Posterior cingulate gyrus (tissue), 11 donors: ENCODE measurements at regions not wholly inside any gene's neighbourhood (a gene's known extent, or its start where the extent isn't known, plus 50 kb on each side); places are given as distances from the start of the nearest gene placed in this dataset.

Source experiments
- DNase-seq, 10 donors: peaks; one replicate each; pipeline versions ENCODE4 v3.0.0 to v3.0.0-alpha.2; 2020 to 2021; ENCODE audit warnings: mixed read lengths in 3 of 10
- intact Hi-C: fragments of 100-400 bp; cut with DNase I; formaldehyde crosslinking; loops from one replicate; pipeline ENCODE4 v1.15.1; 2023

DNA sequence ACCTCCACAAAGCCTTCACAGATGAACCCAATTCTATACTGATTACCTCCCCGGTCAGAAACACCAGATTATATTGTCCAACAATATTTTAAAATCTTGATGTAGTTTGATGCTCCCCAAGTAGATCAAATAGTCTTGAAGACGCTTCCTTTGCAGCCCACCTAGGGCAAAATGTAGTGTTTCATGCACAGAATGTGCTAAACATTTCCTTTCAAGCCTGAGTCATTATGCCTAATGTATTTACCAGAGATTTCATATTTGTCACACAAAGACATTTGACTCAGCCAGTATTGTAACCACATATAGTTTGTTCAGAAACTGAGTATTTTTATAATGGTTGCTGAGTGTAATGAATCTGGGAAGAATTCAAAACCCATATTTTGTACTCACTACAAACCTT lies 1396.8 kb downstream of the LRRC4C start:
- DNase-seq, result no peak
- intact Hi-C loops, result no loop called here

DNA sequence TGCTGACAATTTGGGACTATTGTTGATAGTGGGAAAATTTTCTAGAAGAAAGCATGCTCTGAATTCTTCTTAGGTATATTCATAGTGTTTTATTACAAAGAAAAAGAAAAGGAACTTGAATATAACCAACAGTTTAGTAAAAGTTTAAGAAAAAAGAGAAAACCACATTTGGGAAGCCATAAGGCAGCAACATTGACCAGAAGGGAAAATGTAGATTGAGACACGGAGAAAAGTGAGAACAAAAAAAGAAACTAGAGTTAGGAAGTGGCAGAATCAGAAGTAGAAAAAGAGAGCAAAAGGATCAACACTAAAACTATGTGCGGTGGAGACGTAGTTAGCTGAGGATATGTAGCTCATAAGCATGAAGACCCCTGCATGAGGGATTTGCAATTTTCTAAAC lies 1398.2 kb downstream of the LRRC4C start:
- intact Hi-C loops, result no loop called here
- no peak for DNase-seq

DNA sequence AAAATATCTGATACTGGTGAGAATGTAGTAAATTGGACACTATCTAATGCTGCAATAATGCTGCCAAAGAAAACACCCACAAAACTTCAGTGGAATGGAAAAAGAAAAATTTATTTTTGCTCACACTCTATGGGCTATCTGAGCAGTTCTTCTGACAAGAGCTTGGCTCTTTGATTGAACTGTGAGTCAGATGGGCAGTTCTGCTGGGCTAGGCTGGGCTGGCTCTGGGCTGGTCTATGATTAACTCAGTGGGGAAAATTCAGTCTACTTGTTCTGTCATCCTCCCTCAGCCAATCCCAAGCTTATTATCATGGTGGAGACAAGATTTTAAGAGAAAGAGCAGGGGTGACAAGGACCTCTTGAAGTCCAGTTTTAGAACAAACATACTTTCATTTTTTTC lies 1404.8 kb downstream of the LRRC4C start:
- intact Hi-C loops, result no loop called here
- peak in 2 of 10 donors; percentile 48 to 57 for DNase-seq

DNA sequence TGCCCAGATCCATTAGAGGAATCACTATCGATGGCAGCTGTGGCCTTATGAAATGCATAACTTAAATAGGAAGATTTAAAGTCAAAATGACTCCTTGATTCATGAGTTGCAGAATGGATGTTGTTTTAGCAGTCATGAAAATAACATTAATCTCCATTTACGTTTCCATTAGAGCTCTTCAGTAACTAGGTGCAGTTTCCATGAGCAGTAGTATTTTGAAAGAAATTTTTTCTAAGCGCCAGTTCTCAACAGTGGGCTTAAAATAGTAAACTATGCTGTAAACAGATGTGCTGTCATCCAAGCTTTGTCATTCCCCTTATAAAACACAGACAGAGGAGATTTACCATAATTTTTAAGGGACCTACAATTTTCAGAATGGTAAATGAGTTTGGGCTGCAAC lies 1414.1 kb downstream of the LRRC4C start:
- DNase-seq, result no peak
- intact Hi-C loops, result no loop called here

DNA sequence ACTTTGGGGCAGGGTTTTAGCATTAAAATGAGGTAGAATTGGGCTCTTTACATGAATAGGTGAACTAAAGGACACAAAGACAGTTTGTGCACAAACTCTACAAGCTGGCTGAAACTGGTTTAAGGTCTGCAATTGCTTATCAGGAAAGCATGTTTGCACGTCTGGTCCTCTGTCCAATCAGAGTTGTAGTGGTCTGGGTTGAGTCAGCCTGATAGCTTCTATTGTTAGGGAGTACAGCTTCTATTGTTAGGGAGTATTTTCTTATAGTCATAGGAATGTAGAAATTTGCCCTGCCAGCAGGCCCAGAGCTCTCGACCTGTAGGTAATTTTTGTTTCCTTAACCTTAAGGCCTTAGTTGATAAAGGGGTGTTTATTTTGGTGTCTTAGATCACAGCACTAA lies 1422.4 kb downstream of the LRRC4C start:
- intact Hi-C loops, result no loop called here
- no peak for DNase-seq

DNA sequence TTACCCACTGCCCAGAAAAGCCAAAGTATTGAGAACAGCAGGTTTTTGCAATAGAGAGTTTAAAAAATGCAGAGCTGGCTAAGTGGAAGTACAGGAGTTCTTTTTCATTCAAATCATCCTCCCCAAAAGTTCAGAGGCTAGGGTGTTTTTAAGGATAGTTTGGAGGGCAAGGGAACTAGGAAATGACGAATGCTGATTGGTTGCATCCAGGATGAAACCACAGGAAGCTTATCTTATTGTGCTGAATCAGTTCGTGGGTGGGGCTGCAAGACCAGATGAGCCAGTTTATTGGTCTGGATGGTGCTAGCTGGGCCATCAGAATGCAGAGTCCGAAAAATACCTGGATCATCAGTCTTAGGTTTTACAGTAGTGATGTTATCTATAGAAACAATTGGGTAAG lies 1427.1 kb downstream of the LRRC4C start:
- intact Hi-C loops, result no loop called here
- no peak for DNase-seq

DNA sequence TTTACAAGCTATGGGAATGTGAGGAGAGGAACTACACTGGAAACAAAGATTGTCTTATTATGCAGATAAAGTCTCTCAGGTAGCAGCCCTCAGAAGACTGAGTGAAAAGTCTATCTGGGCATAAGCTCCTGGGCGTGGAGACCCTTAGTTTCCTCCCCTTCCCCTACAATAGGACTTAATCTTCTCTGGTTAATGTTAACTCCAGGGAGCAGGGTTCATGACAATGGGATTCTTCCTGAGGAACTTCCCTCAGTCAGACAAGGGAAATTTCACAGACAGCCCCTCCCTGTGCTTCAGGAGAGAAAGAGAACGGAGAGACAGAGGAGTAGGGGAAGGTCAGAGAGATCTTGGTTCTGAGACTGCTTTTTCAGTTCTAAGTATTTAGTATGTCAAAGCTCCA lies 1428.6 kb downstream of the LRRC4C start:
- no peak for DNase-seq
- intact Hi-C loops, result no loop called here

DNA sequence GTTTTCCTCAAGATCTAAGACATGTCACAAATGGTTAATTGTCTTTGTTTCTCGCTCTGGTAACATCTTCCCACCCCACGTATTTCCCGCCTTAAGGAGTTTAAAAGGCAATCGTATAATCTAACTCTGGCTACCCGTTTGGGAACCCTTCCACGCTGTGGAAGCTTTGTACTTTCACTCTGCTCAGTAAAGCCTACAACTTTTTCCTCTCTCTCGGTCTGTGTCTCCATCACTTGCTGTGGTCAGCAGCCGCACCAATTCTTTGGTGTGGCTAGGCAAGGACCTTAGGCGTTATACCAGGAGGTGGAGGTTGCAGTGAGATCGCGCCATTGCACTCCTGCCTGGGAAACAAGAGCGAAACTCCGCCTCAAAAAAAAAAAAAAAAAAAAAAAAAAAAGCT lies 1430.1 kb downstream of the LRRC4C start:
- intact Hi-C loops, result no loop called here
- no peak for DNase-seq

DNA sequence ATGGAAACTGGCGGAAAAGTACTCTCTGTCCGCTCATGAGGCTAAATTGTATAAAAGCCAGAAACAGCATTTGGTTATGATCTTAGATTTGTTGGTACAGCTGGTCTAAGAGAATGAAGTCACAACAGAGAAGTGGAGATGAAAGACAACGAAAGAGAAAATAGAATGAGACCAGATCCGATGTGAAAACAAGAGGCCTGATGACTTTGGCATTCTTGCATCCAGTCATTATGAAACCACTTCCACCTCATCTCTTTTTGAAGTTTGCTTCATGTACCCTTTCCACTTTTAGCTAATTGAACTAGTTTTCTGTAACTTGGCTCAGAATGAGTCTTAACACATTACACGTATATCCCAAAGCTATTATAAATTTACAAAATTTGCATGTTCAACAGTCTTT lies 1431.7 kb downstream of the LRRC4C start:
- intact Hi-C loops, result no loop called here
- no peak for DNase-seq

DNA sequence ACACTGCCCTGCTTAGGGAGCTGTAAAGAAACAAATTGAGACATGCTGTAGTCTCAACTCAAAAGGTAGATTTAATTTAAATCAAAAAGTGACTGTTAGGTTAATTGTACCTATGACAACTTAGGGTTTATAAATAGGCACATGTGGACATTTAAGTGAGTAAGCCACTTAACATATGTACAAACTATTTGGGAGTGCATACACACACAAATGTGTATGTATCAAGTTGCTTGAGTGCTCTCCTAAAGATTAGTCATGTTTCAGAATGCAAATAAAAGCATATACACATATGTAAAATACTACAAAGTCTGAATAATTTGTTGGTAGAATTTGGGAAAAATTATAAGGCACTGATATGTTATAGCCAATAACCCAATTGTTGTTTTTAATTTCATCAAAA lies 1435.7 kb downstream of the LRRC4C start:
- DNase-seq, result no peak
- intact Hi-C loops, result no loop called here

DNA sequence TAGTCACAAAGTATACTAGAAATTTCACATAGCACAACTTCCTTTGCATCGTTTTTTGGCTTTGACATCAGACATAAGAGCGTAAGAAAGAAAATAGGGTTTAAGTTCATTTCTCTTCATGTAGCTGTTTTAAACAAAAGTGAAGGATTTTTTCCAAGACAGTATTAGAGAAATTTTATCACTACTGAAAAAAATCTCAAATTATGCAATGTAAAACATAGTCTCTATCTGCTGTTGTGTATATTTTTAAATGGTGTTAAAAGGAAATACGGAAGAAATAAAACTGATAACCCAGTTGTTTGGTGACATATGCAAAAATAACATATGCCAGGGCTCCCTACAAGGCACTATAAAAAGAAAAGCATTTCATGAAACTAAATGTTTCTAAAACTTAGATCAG lies 1449.4 kb downstream of the LRRC4C start:
- DNase-seq, result no peak
- intact Hi-C loops, result no loop called here

DNA sequence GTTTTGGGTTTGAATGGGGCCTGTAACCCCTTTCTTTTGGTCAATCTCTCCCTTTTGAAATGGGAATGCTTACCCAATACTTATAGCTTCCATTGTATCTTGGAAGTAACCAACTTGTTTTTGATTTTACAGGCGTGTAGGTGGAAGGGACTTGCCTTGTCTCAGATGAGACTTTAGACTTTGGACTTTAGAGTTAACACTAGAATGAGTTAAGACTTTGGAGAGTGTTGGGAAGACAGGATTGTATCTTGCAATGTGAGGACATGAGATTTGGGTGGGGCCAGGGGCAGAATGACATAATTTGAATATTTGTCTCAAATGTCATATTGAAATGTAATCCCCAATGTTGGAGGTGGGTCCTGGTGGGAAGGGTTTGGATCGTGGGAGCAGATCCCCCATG lies 1466.9 kb downstream of the LRRC4C start:
- no peak for DNase-seq
- intact Hi-C loops, result no loop called here

DNA sequence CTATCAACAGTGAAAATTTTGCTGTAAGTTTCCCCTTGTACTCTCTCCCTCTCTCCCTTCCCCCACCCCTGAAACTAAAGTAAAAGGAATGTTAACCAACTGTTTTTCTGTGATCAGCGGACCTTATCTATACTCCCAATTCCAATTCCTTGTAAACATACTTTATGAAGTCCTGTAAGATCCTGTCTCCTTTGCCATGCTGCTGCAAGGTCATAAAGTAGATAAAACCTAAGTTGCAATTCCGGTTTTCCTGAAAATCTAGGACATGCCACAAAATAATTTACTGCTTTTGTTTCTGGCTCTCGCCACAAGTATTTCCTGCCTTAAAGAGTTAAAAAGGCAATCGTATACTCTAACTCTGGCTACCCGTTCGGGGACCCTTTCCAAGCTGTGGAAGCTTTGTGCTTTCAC lies 1469.0 kb downstream of the LRRC4C start:
- no peak for DNase-seq

DNA sequence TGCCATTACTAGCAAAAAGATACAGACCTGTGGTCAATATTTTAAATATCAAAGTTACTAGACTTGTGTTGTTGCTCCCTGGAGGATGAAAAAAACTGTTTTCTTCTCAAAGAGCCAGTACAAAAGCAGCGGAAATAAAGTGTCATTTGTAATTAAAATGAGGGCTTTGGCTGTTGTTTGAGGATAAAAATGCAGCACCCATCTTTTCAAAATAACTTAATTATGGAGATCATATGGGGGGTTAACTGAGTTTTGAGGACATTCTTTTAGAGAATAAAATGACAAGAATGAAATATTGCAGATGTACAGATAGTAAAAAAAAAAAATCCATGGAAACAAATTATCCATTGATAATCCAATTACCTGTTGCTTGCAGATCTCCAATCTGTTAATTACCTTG lies 1484.4 kb downstream of the LRRC4C start:
- intact Hi-C loops, result no loop called here
- no peak for DNase-seq

More for the DNA sequence above, 1469.0 kb downstream of the LRRC4C start:
- intact Hi-C loops, result no loop called here

DNA sequence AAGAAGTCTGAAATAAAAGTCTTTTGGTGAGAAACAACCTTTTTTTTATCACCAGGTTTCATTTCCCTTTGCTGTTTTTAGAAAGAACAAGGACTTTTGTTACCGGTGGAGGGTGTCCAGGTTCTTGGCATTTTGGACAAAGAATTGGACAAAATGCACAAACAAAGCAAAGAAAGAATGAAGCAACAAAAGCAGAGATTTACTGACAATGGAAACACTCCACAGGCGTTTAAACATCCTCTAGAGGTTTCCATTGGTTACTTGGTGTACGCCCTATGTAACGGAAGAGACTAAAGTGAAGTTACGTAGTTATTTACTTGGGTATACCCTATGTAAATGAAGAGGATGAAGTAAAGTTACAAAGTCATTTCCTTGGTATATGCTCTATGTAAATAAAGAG lies 1487.0 kb downstream of the LRRC4C start:
- no peak for DNase-seq
- intact Hi-C loops, result no loop called here

DNA sequence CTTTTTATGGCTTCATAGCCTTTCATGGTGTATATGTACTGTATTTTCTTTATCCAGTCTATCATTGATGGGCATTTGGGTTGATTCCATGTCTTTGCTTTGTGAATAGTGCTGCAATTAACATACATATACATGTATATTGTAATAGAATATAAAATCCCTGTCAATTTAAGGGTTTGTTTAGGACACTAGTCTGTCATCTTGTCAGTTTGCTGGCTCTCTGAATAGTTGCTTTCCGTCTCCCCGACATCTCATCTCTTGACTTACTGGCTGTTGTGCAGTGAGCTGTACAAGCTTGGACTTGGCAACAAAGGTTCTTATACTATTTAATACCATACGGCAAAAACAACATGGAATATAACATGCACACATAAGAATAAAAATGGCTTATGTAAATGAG lies 1487.5 kb downstream of the LRRC4C start:
- DNase-seq, result no peak
- intact Hi-C loops, result no loop called here

DNA sequence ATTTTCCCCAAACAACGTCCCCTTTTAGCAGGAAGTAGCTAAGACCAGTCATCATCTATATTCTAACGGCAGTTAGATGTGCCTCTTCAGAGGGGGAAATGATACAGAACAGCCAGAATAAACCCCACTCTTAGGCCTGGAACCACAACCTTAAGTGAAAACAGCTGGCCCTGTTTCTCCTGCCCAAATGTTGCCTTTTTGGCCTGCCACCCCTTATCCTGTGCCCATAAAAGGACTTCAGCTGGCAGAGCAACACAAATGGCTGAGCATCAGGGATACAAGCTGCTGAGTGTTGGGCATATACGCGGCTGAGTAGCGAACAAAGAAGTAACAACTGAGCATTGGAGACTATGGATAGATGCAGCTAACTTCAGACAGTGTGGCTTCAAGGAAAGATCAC lies 1491.4 kb downstream of the LRRC4C start:
- no peak for DNase-seq
- intact Hi-C loops, result no loop called here

DNA sequence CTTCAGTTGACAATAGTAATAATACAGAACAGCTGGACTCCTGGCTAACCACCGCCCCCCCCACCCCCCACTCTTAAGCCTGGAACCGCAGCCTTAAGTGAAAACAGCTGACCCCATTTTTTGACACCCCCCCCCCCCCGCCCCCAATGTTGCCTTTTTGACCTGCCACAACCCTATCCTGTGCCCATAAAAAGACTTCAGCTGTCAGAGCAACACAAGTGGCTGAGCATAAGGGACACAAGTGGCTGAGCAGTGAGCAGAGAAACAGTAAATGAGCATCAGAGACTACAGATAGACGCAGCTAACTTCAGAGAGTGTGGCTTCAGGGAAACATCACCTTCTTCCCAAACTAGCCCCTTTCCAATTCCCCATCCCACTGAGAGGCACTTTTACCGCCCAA lies 1493.8 kb downstream of the LRRC4C start:
- DNase-seq, result no peak
- intact Hi-C loops, result no loop called here

DNA sequence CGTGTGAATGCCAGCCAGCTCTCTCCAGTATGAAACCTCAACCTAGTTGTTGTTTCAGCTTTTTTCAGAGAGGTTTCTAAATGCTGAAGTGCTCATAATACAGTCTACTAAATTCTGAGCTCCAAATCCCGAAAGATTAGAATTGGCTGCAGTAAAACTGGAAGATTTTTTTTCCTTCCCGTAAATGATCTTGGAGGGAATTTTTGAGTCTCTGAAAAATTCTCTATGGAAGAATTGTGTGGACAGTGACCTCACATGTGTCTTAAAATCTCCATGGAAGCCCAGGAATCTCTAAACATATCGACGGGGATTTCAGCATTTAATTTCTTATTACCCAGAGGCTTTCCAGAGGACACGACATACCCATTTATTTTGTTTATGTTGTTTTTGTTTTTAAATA lies 1499.2 kb downstream of the LRRC4C start:
- no peak for DNase-seq
- intact Hi-C loops, result no loop called here

DNA sequence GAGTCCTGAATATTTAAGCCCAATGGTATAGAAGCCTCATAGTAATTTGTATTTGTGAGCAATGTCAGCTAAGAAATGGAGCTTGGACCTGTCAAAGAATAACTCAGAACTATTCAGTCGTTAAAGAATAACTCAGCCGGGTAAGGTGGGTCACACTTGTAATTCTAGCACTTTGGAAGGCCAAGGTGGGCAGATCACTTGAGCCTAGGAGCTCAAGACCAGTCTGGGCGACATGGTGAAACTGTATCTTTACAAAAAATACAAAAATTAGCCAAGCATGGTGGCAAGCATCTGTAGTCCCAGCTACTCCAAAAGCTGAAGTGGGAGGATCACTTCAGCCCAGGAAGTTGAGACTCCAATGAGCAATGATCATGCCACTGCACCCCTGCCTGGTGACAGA lies 1526.5 kb downstream of the LRRC4C start:
- intact Hi-C loops, result no loop called here

DNA sequence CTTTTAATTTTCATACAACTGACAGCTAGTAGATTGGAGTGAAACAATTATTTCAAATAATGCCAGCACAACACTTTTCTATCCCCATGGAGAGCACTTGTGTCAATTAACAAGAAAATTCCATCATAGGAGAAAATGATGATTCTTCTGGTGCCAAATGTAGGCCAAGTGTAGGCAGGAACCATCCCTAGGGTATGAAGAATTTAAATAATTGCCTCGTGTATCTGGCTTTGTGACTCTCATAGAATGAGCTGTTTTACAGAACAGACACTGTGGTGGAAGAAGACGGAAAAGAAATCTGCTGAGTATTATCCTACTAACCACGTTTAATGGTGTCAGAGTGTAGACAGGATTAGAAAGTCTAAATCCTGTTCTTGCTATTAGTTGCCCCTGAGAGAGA lies 1542.2 kb downstream of the LRRC4C start:
- DNase-seq, result no peak
- intact Hi-C loops, result no loop called here

More for the DNA sequence above, 1526.5 kb downstream of the LRRC4C start:
- no peak for DNase-seq

DNA sequence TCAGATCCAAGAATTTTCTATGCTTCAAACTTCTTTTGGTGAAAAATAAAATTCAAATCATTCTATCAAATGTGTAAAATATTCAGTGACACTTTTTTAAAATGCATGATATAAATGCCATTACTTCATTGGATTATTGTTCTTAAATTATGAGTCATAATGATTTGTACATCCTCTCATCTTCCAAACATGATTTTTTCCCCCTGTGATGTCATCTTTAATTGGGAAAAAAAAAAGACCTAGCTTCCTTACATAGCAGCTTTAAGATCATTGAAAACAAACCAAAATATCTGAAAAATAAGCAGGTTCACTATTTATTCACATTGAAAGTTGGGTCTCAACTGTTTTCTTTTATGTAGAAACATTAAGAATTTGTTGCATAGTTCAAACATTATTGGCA lies 1549.4 kb downstream of the LRRC4C start:
- DNase-seq, result no peak
- intact Hi-C loops, result no loop called here

DNA sequence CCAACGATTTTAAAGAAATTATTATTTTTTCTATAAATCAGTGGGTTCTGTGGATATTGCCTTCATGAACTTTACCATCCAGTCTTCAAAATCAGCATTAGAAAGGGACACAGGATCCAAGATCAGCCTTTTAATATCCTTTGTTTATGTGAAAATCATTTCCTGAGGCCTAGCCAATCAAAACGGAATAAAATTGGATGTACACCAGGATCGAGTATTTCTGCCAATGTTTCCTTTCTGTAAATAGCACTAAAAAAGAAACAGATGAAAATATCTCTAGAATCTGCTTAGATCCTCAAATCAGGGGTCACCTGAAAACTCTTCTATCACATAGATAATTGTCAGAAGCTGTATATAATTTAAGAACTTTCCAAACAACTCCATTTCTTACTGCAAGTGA lies 1598.5 kb downstream of the LRRC4C start:
- intact Hi-C loops, result no loop called here
- DNase-seq, result no peak

DNA sequence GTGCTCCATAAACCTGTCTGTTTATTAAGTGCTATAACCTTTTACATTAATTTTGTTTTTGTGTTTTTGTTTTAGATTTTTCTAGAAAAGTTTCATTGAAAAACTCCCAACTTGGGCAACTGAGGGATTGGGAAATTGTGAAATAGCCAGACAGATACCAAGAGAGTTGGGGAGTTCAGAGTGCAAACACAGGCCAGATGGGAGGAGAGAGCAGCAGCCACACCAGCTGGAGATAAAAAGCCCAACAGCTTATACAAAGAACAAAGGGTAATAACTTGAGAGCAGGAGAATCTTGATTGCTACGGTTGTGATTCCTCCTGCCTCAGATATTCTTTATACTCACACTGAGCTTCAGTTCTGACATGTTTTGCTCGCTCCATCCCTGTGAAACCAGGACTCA lies 1642.2 kb downstream of the LRRC4C start:
- no peak for DNase-seq
- intact Hi-C loops, result no loop called here
